IMR-90 (cell line): ENCODE measurements at regions not wholly inside any gene's neighbourhood (a gene's known extent, or its start where the extent isn't known, plus 50 kb on each side); places are given as distances from the start of the nearest gene placed in this dataset.

Experiments
- ATAC-seq: fragments of 200-7000 bp; cut with Tn5 transposase; 2 replicates; pipeline ENCODE4 v1.9.1; 2020; ENCODE audit warnings: low read depth, mild to moderate bottlenecking, moderate library complexity
- BruUV-seq: library from RNA; stranded (reverse); fragments of 400-500 nt; replicated peaks from 2 replicates; lab custom pipeline; 2021; lab: Mats Ljungman, UMichigan
- CTCF ChIA-PET: fragments of 300-600 bp; formaldehyde crosslinking; extraction: SDS; loops from one replicate; lab custom pipeline; 2021; ENCODE audit warnings: antibody characterized with exemption; lab: Yijun Ruan, JAX
- POLR2A ChIA-PET: fragments of 300-600 bp; sonication (Branson Sonifier 250); formaldehyde crosslinking; loops from one replicate; lab custom pipeline; 2022; ENCODE audit warnings: antibody characterized with exemption; ENCODE audit not compliant: unreplicated experiment; lab: Charles Lee
- DNase-seq: peaks from one replicate; pipeline ENCODE4 v3.0.0; 2013
- H2AFZ ChIP-seq: replicated peaks from 2 replicates; pipeline ENCODE3; 2013; ENCODE audit warnings: low read length, mild to moderate bottlenecking; ENCODE audit not compliant: poor library complexity
- H2AK5ac ChIP-seq: 2 replicates; pipeline ENCODE4 v1.6.1; 2013; ENCODE audit warnings: low read depth, low read length, inconsistent platforms
- H2AK9ac ChIP-seq: replicated peaks from 2 replicates; pipeline ENCODE3; 2013; ENCODE audit warnings: mild to moderate bottlenecking, low read depth, low read length, moderate library complexity; ENCODE audit not compliant: poor library complexity
- H2BK120ac ChIP-seq: 2 replicates; pipeline ENCODE4 v1.6.1; 2013; ENCODE audit warnings: low read depth, low read length, inconsistent platforms
- H2BK15ac ChIP-seq: 3 replicates; pipeline ENCODE4 v1.6.1; 2013; ENCODE audit warnings: low read depth, low read length, inconsistent platforms
- H2BK20ac ChIP-seq: 2 replicates; pipeline ENCODE4 v1.6.1; 2013; ENCODE audit warnings: low read depth, mild to moderate bottlenecking, inconsistent platforms, low read length, moderate library complexity
- H2BK5ac ChIP-seq: 2 replicates; pipeline ENCODE4 v1.6.1; 2013; ENCODE audit warnings: mild to moderate bottlenecking, low read depth, low read length, inconsistent platforms; ENCODE audit not compliant: poor library complexity, severe bottlenecking
- H3K14ac ChIP-seq: replicated peaks from 2 replicates; pipeline ENCODE4 v1.6.1; 2013; ENCODE audit warnings: low read depth, low read length, inconsistent platforms
- H3K18ac ChIP-seq: 2 replicates; pipeline ENCODE4 v1.6.1; 2013; ENCODE audit warnings: low read depth, low read length, control low read depth
- H3K23ac ChIP-seq: 2 replicates; pipeline ENCODE4 v1.6.1; 2013; ENCODE audit warnings: low read depth, low read length, inconsistent platforms
- H3K27ac ChIP-seq: 2 replicates; pipeline ENCODE4 v1.5.1; 2013; ENCODE audit warnings: mild to moderate bottlenecking, control low read depth, low read length; ENCODE audit not compliant: insufficient read depth
- H3K27me3 ChIP-seq: 2 replicates; pipeline ENCODE4 v1.6.1; 2013; ENCODE audit warnings: low read length; ENCODE audit not compliant: control insufficient read depth, insufficient read depth
- H3K36me3 ChIP-seq: 2 replicates; pipeline ENCODE4 v1.6.1; 2013; ENCODE audit warnings: low read length, mixed read lengths; ENCODE audit not compliant: control insufficient read depth, insufficient read depth
- H3K4ac ChIP-seq: 2 replicates; pipeline ENCODE4 v1.6.1; 2013; ENCODE audit warnings: low read depth, low read length, inconsistent platforms
- H3K4me1 ChIP-seq: 2 replicates; pipeline ENCODE4 v1.6.1; 2013; ENCODE audit warnings: low read length, mixed read lengths; ENCODE audit not compliant: control insufficient read depth, insufficient read depth
- H3K4me2 ChIP-seq: 2 replicates; pipeline ENCODE4 v1.6.1; 2013; ENCODE audit warnings: low read depth, mild to moderate bottlenecking, control low read depth, low read length, moderate library complexity
- H3K4me3 ChIP-seq: 2 replicates; pipeline ENCODE4 v1.5.1; 2013; ENCODE audit warnings: low read depth, mild to moderate bottlenecking, control low read depth, low read length, moderate library complexity; ENCODE audit not compliant: insufficient read depth
- H3K56ac ChIP-seq: 2 replicates; pipeline ENCODE4 v1.6.1; 2013; ENCODE audit warnings: low read length, inconsistent platforms; ENCODE audit not compliant: insufficient read depth; ENCODE audit errors: extremely low read depth
- H3K79me1 ChIP-seq, 2 experiments: 2 replicates each; pipeline ENCODE4 v1.6.1; 2013; ENCODE audit warnings: low read length in 2 of 2, inconsistent platforms in 1 of 2, low read depth in 1 of 2
- H3K9ac ChIP-seq: 2 replicates; pipeline ENCODE4 v1.6.1; 2013; ENCODE audit warnings: low read depth, low read length, control low read depth
- H3K9me1 ChIP-seq: 2 replicates; pipeline ENCODE4 v1.6.1; 2013; ENCODE audit warnings: low read length, inconsistent platforms; ENCODE audit not compliant: insufficient read depth
- H3K9me3 ChIP-seq: 2 replicates; pipeline ENCODE4 v1.6.1; 2013; ENCODE audit warnings: low read length; ENCODE audit not compliant: control insufficient read depth, insufficient read depth
- H4K20me1 ChIP-seq: 2 replicates; pipeline ENCODE4 v1.6.1; 2013; ENCODE audit warnings: low read length, inconsistent platforms; ENCODE audit not compliant: insufficient read depth
- H4K5ac ChIP-seq: 2 replicates; pipeline ENCODE4 v1.6.1; 2013; ENCODE audit warnings: mild to moderate bottlenecking, low read depth, low read length, control low read depth
- H4K8ac ChIP-seq, 2 experiments: 2 replicates each; pipeline ENCODE4 v1.6.1; 2013; ENCODE audit warnings: low read depth in 2 of 2, low read length in 2 of 2, control low read depth in 1 of 2, inconsistent platforms in 1 of 2
- H4K91ac ChIP-seq: 2 replicates; pipeline ENCODE4 v1.6.1; 2013; ENCODE audit warnings: low read depth, low read length, inconsistent platforms; ENCODE audit not compliant: insufficient read depth
- BHLHE40 ChIP-seq: fragments of 150-350 bp; IDR thresholded peaks from 2 replicates; pipeline ENCODE4 v1.6.1; 2016; ENCODE audit warnings: mild to moderate bottlenecking, low read depth, low read length
- CEBPB ChIP-seq: IDR thresholded peaks from 2 replicates; pipeline ENCODE4 v1.6.1; 2012; ENCODE audit warnings: low read depth, low read length, improper control_type of control experiment
- CHD1 ChIP-seq: IDR thresholded peaks from 2 replicates; pipeline ENCODE4 v1.6.1; 2012; ENCODE audit warnings: low read depth, low read length, improper control_type of control experiment
- FOS ChIP-seq: fragments of 150-350 bp; IDR thresholded peaks from 2 replicates; pipeline ENCODE4 v1.6.1; 2016; ENCODE audit warnings: low read depth, low read length
- MXI1 ChIP-seq: IDR thresholded peaks from 2 replicates; pipeline ENCODE4 v1.6.1; 2012; ENCODE audit warnings: low read depth, mild to moderate bottlenecking, low read length, moderate library complexity, borderline replicate concordance
- NFE2L2 ChIP-seq: fragments of 150-350 bp; IDR thresholded peaks from 2 replicates; pipeline ENCODE4 v1.6.1; 2016; ENCODE audit warnings: low read depth, mild to moderate bottlenecking, low read length
- POLR2A ChIP-seq: IDR thresholded peaks from 2 replicates; pipeline ENCODE4 v1.6.1; 2012; ENCODE audit warnings: mild to moderate bottlenecking, low read depth, low read length
- RAD21 ChIP-seq: IDR thresholded peaks from 2 replicates; pipeline ENCODE4 v1.6.1; 2012; ENCODE audit warnings: low read length, improper control_type of control experiment
- RCOR1 ChIP-seq: IDR thresholded peaks from 2 replicates; pipeline ENCODE4 v1.6.1; 2012; ENCODE audit warnings: mild to moderate bottlenecking, low read length, improper control_type of control experiment; ENCODE audit not compliant: insufficient replicate concordance
- RFX5 ChIP-seq: IDR thresholded peaks from 2 replicates; pipeline ENCODE4 v1.8.0; 2012; ENCODE audit warnings: low read depth, mild to moderate bottlenecking, low read length, moderate library complexity
- SMC3 ChIP-seq: fragments of 150-350 bp; IDR thresholded peaks from 2 replicates; pipeline ENCODE4 v1.6.1; 2016; ENCODE audit warnings: low read depth, mild to moderate bottlenecking, antibody characterized with exemption, low read length, moderate library complexity
- WGBS, 2 experiments: methylation state at CpG; one replicate each; pipeline versions ENCODE4 v1.1.5 to v1.1.7; 2013; ENCODE audit warnings: missing lambda C conversion rate in 2 of 2; ENCODE audit not compliant: insufficient read length in 1 of 2; ENCODE audit errors: extremely low coverage in 2 of 2; 5-methylcytosine and 5-hydroxymethylcytosine counted together
- dilution Hi-C: fragments of 300-500 bp; cut with HindIII; formaldehyde crosslinking; loops from one replicate; pipeline ENCODE4 v1.14.3; 2018; ENCODE audit warnings: low sequenced_read_pairs; ENCODE audit not compliant: unreplicated experiment
- in situ Hi-C: fragments of 300-500 bp; cut with MboI; formaldehyde crosslinking; loops from 3 replicates; pipeline ENCODE4 v1.14.3; 2019; ENCODE audit warnings: low sequenced_read_pairs, inconsistent platforms, mixed read lengths
- intact Hi-C: fragments of 100-400 bp; cut with micrococcal nuclease; formaldehyde crosslinking; loops from 2 replicates; pipeline ENCODE4 v1.10.0; 2022
- TF ChIP-seq, protein P1 (sequence below): fragments of 150-350 bp; IDR thresholded peaks from 2 replicates; pipeline ENCODE4 v1.6.1; 2017; ENCODE audit warnings: mild to moderate bottlenecking, antibody characterized with exemption, low read length, low read depth
- TF ChIP-seq, protein P2 (sequence below): conservative IDR thresholded peaks from 2 replicates; pipeline ENCODE4 v1.5.1; 2012; ENCODE audit warnings: mild to moderate bottlenecking, low read depth, low read length, improper control_type of control experiment

DNA sequence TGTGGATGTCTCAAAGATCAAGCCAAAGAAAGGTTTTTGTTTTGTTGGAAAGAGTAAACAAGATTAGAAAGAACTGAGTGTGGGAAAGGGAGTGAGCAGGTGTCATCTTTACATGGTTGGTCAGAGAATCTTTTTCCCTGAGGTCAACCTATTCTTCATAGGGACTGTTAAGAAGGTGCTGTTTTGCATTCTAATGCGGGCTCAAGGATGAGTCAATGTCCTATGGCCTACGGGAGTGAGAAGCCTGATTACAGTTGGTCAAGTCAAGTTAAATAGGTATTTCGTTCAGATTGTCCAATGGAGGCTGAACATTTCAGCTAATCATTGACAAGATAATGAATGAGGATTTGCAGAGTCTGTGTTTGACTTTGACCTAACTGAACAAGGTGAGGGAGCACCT is 491.2 kb upstream of the PDZRN3 start:
- no peaks in the 10 kb centered on the region for H4K20me1 ChIP-seq
- no peaks in the 10 kb centered on the region for H3K79me1 ChIP-seq
- no peak for ATAC-seq
- no peaks in the 10 kb centered on the region for H3K9me1 ChIP-seq
- in situ Hi-C loops = no loop called here
- H3K18ac ChIP-seq = no peak overlapping the region
- H3K14ac ChIP-seq = no peak overlapping the region
- POLR2A ChIA-PET = no interaction called here
- H3K9ac ChIP-seq = no peak overlapping the region
- no peak overlapping the region for H4K8ac ChIP-seq
- H3K4ac ChIP-seq = no peak overlapping the region
- no peak overlapping the region for H3K56ac ChIP-seq
- H3K23ac ChIP-seq = no peak overlapping the region
- no peaks in the 10 kb centered on the region for H3K27me3 ChIP-seq
- H2BK15ac ChIP-seq = no peak overlapping the region
- intact Hi-C loops = no loop called here
- H2BK120ac ChIP-seq = no peak overlapping the region
- no peak overlapping the region for H4K91ac ChIP-seq
- BruUV-seq = no TSS peak
- 100% methylated on average over 1 of the region's 3 CpGs; no CpG with 5 or more reads in 1 of the 2 experiments for WGBS, 2 experiments
- dilution Hi-C loops = no loop called here
- no peaks in the 10 kb centered on the region for H3K4me1 ChIP-seq
- H3K27ac ChIP-seq = no peak overlapping the region
- H2AFZ ChIP-seq = no peak overlapping the region
- no peak overlapping the region for H2BK5ac ChIP-seq
- H2AK5ac ChIP-seq = no peak overlapping the region
- no peak overlapping the region for H3K4me2 ChIP-seq
- H3K4me3 ChIP-seq = no peak overlapping the region
- no peak overlapping the region for H2AK9ac ChIP-seq
- no peaks in the 10 kb centered on the region for H3K36me3 ChIP-seq
- DNase-seq = no peak
- TF ChIP-seq CEBPB (no peak), MXI1 (no peak), RCOR1 (no peak), SMC3 (no peak), RFX5 (no peak), BHLHE40 (no peak), FOS (no peak), CHD1 (no peak), POLR2A (no peak), RAD21 (no peak), NFE2L2 (no peak)
- TF ChIP-seq, protein P1, sequence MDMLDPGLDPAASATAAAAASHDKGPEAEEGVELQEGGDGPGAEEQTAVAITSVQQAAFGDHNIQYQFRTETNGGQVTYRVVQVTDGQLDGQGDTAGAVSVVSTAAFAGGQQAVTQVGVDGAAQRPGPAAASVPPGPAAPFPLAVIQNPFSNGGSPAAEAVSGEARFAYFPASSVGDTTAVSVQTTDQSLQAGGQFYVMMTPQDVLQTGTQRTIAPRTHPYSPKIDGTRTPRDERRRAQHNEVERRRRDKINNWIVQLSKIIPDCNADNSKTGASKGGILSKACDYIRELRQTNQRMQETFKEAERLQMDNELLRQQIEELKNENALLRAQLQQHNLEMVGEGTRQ = no peak
- TF ChIP-seq, protein P2, sequence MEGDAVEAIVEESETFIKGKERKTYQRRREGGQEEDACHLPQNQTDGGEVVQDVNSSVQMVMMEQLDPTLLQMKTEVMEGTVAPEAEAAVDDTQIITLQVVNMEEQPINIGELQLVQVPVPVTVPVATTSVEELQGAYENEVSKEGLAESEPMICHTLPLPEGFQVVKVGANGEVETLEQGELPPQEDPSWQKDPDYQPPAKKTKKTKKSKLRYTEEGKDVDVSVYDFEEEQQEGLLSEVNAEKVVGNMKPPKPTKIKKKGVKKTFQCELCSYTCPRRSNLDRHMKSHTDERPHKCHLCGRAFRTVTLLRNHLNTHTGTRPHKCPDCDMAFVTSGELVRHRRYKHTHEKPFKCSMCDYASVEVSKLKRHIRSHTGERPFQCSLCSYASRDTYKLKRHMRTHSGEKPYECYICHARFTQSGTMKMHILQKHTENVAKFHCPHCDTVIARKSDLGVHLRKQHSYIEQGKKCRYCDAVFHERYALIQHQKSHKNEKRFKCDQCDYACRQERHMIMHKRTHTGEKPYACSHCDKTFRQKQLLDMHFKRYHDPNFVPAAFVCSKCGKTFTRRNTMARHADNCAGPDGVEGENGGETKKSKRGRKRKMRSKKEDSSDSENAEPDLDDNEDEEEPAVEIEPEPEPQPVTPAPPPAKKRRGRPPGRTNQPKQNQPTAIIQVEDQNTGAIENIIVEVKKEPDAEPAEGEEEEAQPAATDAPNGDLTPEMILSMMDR = no peak
- H2BK20ac ChIP-seq = no peak overlapping the region
- H3K9me3 ChIP-seq = no peaks in the 10 kb centered on the region
- CTCF ChIA-PET = interaction anchor here (0.6 kb wide), 1 partner anchor 11 kb away, joined by 3 read pairs; no protein-coding TSS in a partner anchor
- no peak overlapping the region for H4K5ac ChIP-seq
